ENCODE measurements at regions not wholly inside any gene's neighbourhood (a gene's known extent, or its start where the extent isn't known, plus 50 kb on each side); places are given as distances from the start of the nearest gene placed in this dataset.

- TF ChIP-seq GTF3C2 (IDR thresholded peaks at IDR 0.05; ENCODE audit: borderline replicate concordance, extremely low read depth, insufficient read length), result no peak
Observed at GRCh38 chr20:8943631-8944030, 125.3 kb upstream of the PLCB4 start (continued).

- POLR2A ChIA-PET, result no interaction called here
- TF ChIP-seq PPARD (CRISPR knock-in tag; IDR thresholded peaks at IDR 0.05) (no peak), HNRNPH1 (optimal IDR thresholded peaks at IDR 0.05; ENCODE audit: low read depth, low read length) (no peak), VEZF1 (CRISPR knock-in tag; IDR thresholded peaks at IDR 0.05) (no peak), TSHZ1 (CRISPR knock-in tag; IDR thresholded peaks at IDR 0.05) (no peak), HIVEP1 (CRISPR knock-in tag; IDR thresholded peaks at IDR 0.05) (no peak), RFX5 (IDR thresholded peaks at IDR 0.05; ENCODE audit: low read depth, low read length) (no peak), PATZ1 (CRISPR knock-in tag; IDR thresholded peaks at IDR 0.05; ENCODE audit: borderline replicate concordance) (no peak)
Observed at GRCh38 chr20:8946036-8946940, 122.6 kb upstream of the PLCB4 start.

More at GRCh38 chr20:8946036-8946940, 122.6 kb upstream of the PLCB4 start:
- FAIRE-seq (no peak), ATAC-seq (no peak), DNase-seq (ENCODE audit: extremely low read depth in 1 of 4, low spot score in 3 of 4) (no peak)
- 5% methylated on average over 6 of the region's 6 CpGs for WGBS (ENCODE audit: insufficient coverage, low coverage, missing lambda C conversion rate)
- no peaks in the 10 kb centered on the region for H3K27me3 ChIP-seq (ENCODE audit: control insufficient read depth in 2 of 2, insufficient read depth in 2 of 2, low read length in 2 of 2)
- no peaks in the 10 kb centered on the region for H3K4me1 ChIP-seq (replicated peaks in 1 of 2; ENCODE audit: control insufficient read depth in 2 of 2, insufficient read depth in 2 of 2, low read length in 2 of 2)
- H3K27ac ChIP-seq (ENCODE audit: extremely low read depth, low read depth, low read length), result no peak overlapping the region
- no peak overlapping the region for H3K9ac ChIP-seq (ENCODE audit: insufficient read depth in 1 of 2, low read depth in 2 of 2, low read length in 2 of 2)
- no peak overlapping the region for H3K4me3 ChIP-seq
- BruUV-seq (replicated peaks), result no TSS peak
- no peaks in the 10 kb centered on the region for H3K9me1 ChIP-seq (ENCODE audit: control insufficient read depth, insufficient read depth, low read length)
- intact Hi-C loops (cut with micrococcal nuclease), result loop anchor here (10.0 kb wide), 1 partner anchor 91 kb away; no protein-coding TSS in a partner anchor
- H3K36me3 ChIP-seq (ENCODE audit: control insufficient read depth, insufficient read depth, low read length), result no peaks in the 10 kb centered on the region
- CTCF ChIA-PET (ENCODE audit: low intra/inter-chr PET ratio), result no interaction called here
- in situ Hi-C loops (cut with MboI), result no loop called here
- no peak overlapping the region for H3K4me2 ChIP-seq (ENCODE audit: insufficient read depth, low read length)
- no peaks in the 10 kb centered on the region for H3K79me2 ChIP-seq (ENCODE audit: control insufficient read depth, insufficient read depth, low read length)
- no peak overlapping the region for H2AFZ ChIP-seq (ENCODE audit: low read depth, low read length)
- H3K9me3 ChIP-seq (replicated peaks; ENCODE audit: control insufficient read depth, insufficient read depth, low read depth, low read length), result no peaks in the 10 kb centered on the region
- H4K20me1 ChIP-seq (replicated peaks; ENCODE audit: control insufficient read depth, insufficient read depth, low read length), result no peaks in the 10 kb centered on the region

All from K562 (cell line).